GM06990 (cell line): ENCODE measurements at regions not wholly inside any gene's neighbourhood (a gene's known extent, or its start where the extent isn't known, plus 50 kb on each side); places are given as distances from the start of the nearest gene placed in this dataset.

Experiments used
- DNase-seq: peaks from one replicate; pipeline ENCODE4 v3.0.0-alpha.2; 2011; ENCODE audit not compliant: insufficient read length; ENCODE audit errors: extremely low read depth
- H3K27me3 ChIP-seq: replicated peaks from 2 replicates; pipeline ENCODE4 v1.6.0; 2011; ENCODE audit warnings: low read length; ENCODE audit not compliant: control insufficient read depth, insufficient read depth
- H3K36me3 ChIP-seq: 2 replicates; pipeline ENCODE4 v1.5.1; 2011; ENCODE audit warnings: low read length; ENCODE audit not compliant: control insufficient read depth, insufficient read depth
- H3K4me3 ChIP-seq: replicated peaks from 2 replicates; pipeline ENCODE4 v1.5.1; 2011; ENCODE audit warnings: low read depth, mild to moderate bottlenecking, control low read depth, low read length
- CTCF ChIP-seq: IDR thresholded peaks from 2 replicates; pipeline ENCODE4 v1.5.1; 2011; ENCODE audit warnings: low read length, control low read depth, mild to moderate bottlenecking, inconsistent platforms; ENCODE audit not compliant: insufficient read depth, poor library complexity, severe bottlenecking

GRCh38 chr5:107020626-107021025 is 650.1 kb downstream of the EFNA5 start:
- TF ChIP-seq CTCF, result no peak
- no peaks in the 10 kb centered on the region for H3K36me3 ChIP-seq
- DNase-seq, result no peak
- H3K27me3 ChIP-seq, result no peaks in the 10 kb centered on the region
- H3K4me3 ChIP-seq, result no peak overlapping the region

- Histone ChIP-seq H3K27me3 (no peaks in the 10 kb centered on the region), H3K4me3 (no peak overlapping the region), H3K36me3 (no peaks in the 10 kb centered on the region)
- DNase-seq, result no peak
- TF ChIP-seq CTCF, result no peak
Observed at GRCh38 chr5:107017616-107018015, 653.1 kb downstream of the EFNA5 start.

GRCh38 chr5:107012371-107012770 is 658.4 kb downstream of the EFNA5 start:
- Histone ChIP-seq H3K27me3 (no peaks in the 10 kb centered on the region), H3K4me3 (no peak overlapping the region), H3K36me3 (no peaks in the 10 kb centered on the region)
- TF ChIP-seq CTCF, result no peak
- no peak for DNase-seq

GRCh38 chr5:107011605-107012004 is 659.1 kb downstream of the EFNA5 start:
- no peaks in the 10 kb centered on the region for H3K36me3 ChIP-seq
- no peak for TF ChIP-seq CTCF
- H3K4me3 ChIP-seq, result no peak overlapping the region
- DNase-seq, result no peak
- H3K27me3 ChIP-seq, result no peaks in the 10 kb centered on the region

GRCh38 chr5:107010060-107010459 is 660.7 kb downstream of the EFNA5 start:
- no peaks in the 10 kb centered on the region for H3K27me3 ChIP-seq
- DNase-seq, result no peak
- H3K4me3 ChIP-seq, result no peak overlapping the region
- no peaks in the 10 kb centered on the region for H3K36me3 ChIP-seq
- TF ChIP-seq CTCF, result no peak

GRCh38 chr5:107005653-107006052 is 665.1 kb downstream of the EFNA5 start:
- Histone ChIP-seq H3K36me3 (no peaks in the 10 kb centered on the region), H3K4me3 (no peak overlapping the region), H3K27me3 (no peaks in the 10 kb centered on the region)
- no peak for TF ChIP-seq CTCF
- no peak for DNase-seq
